ENCODE measurements at regions not wholly inside any gene's neighbourhood (a gene's known extent, or its start where the extent isn't known, plus 50 kb on each side); places are given as distances from the start of the nearest gene placed in this dataset.
A peak's percentile ranks its signal among the peaks of the same experiment; 100 is the strongest.
"Not testable (repeated sequence)": the region's sequence is repeated elsewhere in the genome, so short reads cannot be mapped to it uniquely, and the experiment has no call there.

- no peak for DNase-seq
Observed at GRCh38 chr6:14412026-14412425, 294.5 kb downstream of the CD83 start.

GRCh38 chr6:14415452-14415851 lies 297.9 kb downstream of the CD83 start:
- no peak for DNase-seq

GRCh38 chr6:14417377-14417776 lies 299.8 kb downstream of the CD83 start:
- no peak for DNase-seq

- not testable (repeated sequence) for DNase-seq
Observed at GRCh38 chr6:14419224-14419623, 301.7 kb downstream of the CD83 start.

GRCh38 chr6:14422061-14422460 lies 304.5 kb downstream of the CD83 start:
- no peak for DNase-seq

- no peak for DNase-seq
Observed at GRCh38 chr6:14422917-14423316, 305.3 kb downstream of the CD83 start.

GRCh38 chr6:14423330-14423729 lies 305.8 kb downstream of the CD83 start:
- no peak for DNase-seq

GRCh38 chr6:14423955-14424354 lies 306.4 kb downstream of the CD83 start:
- DNase-seq, result peak; percentile 35

GRCh38 chr6:14425805-14426204 lies 308.2 kb downstream of the CD83 start:
- DNase-seq, result no peak

- no peak for DNase-seq
Observed at GRCh38 chr6:14426281-14426680, 308.7 kb downstream of the CD83 start.

- no peak for DNase-seq
Observed at GRCh38 chr6:14428269-14428668, 310.7 kb downstream of the CD83 start.

- DNase-seq, result no peak
Observed at GRCh38 chr6:14429396-14429795, 311.8 kb downstream of the CD83 start.

- no peak for DNase-seq
Observed at GRCh38 chr6:14430218-14430617, 312.6 kb downstream of the CD83 start.

- no peak for DNase-seq
Observed at GRCh38 chr6:14431385-14432330, 314.1 kb downstream of the CD83 start.

- no peak for DNase-seq
Observed at GRCh38 chr6:14434916-14435690, 317.5 kb downstream of the CD83 start.

- no peak for DNase-seq
Observed at GRCh38 chr6:14436592-14437132, 319.1 kb downstream of the CD83 start.

- DNase-seq, result no peak
Observed at GRCh38 chr6:14439419-14439818, 321.8 kb downstream of the CD83 start.

GRCh38 chr6:14440215-14440910 lies 322.8 kb downstream of the CD83 start:
- DNase-seq, result no peak

GRCh38 chr6:14440940-14441781 lies 323.6 kb downstream of the CD83 start:
- no peak for DNase-seq

GRCh38 chr6:14442242-14442641 lies 324.7 kb downstream of the CD83 start:
- no peak for DNase-seq

- DNase-seq, result no peak
Observed at GRCh38 chr6:14443629-14444268, 326.2 kb downstream of the CD83 start.
